ENCODE measurements at regions not wholly inside any gene's neighbourhood (a gene's known extent, or its start where the extent isn't known, plus 50 kb on each side); places are given as distances from the start of the nearest gene placed in this dataset.
"Not testable (repeated sequence)": the region's sequence is repeated elsewhere in the genome, so short reads cannot be mapped to it uniquely, and the experiment has no call there.

GRCh38 chr6:15106958-15107643, 138.8 kb upstream of the JARID2 start:
- peaks cover 10% of the 10 kb centered on the region for H3K27me3 Mint-ChIP-seq
- peaks cover 2% of the 10 kb centered on the region for H3K9me3 Mint-ChIP-seq (ENCODE audit: low read depth)
- H3K27ac Mint-ChIP-seq: no peak overlapping the region
- no peak for DNase-seq (ENCODE audit: low spot score, unreplicated experiment)
- H3K4me1 Mint-ChIP-seq (ENCODE audit: low read depth): peaks cover 9% of the 10 kb centered on the region
- TF ChIP-seq CTCF (IDR thresholded peaks at IDR 0.05; ENCODE audit: unreplicated experiment): no peak
- no peaks in the 10 kb centered on the region for H3K36me3 Mint-ChIP-seq (ENCODE audit: insufficient read depth)
- no peak overlapping the region for H3K4me3 Mint-ChIP-seq (ENCODE audit: low read depth)

DNA sequence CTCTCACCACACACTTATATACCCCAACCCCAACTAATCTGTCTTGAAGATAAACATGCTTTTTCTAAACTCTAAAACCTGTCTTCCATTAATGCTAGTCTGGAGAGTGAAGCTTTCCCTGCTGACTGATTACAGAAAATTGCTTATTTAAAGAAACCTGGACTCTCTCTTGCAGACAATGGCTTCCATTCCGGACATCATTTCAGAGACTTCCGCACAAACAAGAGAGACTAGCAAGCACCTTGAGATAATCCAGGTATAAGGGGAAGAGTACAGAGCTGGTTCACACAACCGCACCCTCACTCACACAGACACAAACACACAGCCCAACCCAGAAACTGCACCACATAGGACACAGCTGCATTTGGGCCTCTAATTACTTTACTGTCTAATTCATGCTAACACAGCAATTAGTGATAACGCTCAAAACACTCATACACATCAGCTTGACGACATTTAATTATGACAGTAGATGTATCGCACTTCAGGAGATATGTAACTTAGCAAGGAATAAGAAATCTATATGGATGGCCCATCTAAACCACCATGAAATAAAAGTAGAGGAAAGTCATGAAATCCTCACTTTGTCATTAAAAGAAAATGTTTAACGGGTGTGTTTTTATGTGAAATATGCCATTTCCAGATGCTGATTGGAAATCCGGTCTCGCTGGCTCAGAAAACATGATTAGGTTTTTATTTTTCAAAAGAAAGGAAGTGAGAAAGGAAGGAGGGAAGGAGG, 138.1 kb upstream of the JARID2 start:
- no peak for DNase-seq (ENCODE audit: low spot score, unreplicated experiment)
- no peak overlapping the region for H3K27ac Mint-ChIP-seq
- no peak for TF ChIP-seq CTCF (IDR thresholded peaks at IDR 0.05; ENCODE audit: unreplicated experiment)
- no peaks in the 10 kb centered on the region for H3K36me3 Mint-ChIP-seq (ENCODE audit: insufficient read depth)
- peaks cover 9% of the 10 kb centered on the region for H3K4me1 Mint-ChIP-seq (ENCODE audit: low read depth)
- H3K9me3 Mint-ChIP-seq (ENCODE audit: low read depth): peaks cover 2% of the 10 kb centered on the region
- no peak overlapping the region for H3K4me3 Mint-ChIP-seq (ENCODE audit: low read depth)
- peaks cover 10% of the 10 kb centered on the region for H3K27me3 Mint-ChIP-seq

DNA sequence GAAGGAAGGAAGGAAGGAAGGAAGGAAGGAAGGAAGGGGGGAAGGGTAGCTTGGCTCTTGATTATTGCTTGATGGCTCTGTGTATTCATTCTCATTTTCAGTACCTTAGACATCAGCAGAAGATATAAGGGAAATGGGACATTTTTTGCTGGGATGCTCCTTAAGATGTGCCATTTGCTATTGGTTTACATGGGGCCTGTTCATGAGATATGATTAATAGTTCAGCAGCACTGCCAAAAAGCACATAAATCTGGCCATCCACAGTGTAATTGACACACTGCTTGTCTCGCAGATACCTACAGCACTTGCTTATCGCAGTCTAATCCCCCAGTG, 137.5 kb upstream of the JARID2 start:
- Mint-ChIP-seq H3K27ac (no peak overlapping the region), H3K36me3 (ENCODE audit: insufficient read depth) (no peaks in the 10 kb centered on the region)

DNA sequence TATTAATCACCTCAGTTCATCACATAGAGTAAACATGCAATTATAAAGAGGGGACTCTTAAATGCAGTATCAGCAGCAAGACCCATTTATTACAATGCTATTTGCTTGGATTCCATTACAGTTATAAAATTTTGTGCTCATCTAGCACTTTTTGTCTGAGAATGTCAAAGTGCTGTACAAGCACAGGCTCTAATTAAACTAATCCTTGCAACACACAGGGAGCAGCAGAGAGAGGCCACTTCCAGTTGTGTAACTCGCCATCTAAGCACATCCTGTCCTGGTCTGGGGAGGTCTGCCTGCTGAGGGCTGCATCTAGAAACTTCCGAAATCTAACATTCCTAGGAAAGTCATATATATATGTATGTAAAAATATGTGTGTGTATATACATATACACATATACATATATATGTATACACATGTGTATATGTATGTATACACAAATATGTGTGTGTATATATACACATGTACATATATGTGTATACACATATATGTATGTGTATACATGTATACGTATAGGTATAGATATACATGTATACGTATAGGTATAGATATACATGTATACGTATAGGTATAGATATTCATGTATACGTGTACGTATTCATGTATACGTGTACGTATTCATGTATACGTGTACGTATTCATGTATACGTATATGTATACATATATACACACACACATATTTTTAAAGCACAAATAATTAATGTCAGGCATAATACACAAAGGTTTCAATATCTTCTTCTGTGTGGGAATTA, 136.4 kb upstream of the JARID2 start:
- H3K4me1 Mint-ChIP-seq (ENCODE audit: low read depth): peaks cover 9% of the 10 kb centered on the region
- DNase-seq (ENCODE audit: low spot score, unreplicated experiment): no peak
- H3K4me3 Mint-ChIP-seq (ENCODE audit: low read depth): no peak overlapping the region
- H3K27me3 Mint-ChIP-seq: peaks cover 6% of the 10 kb centered on the region
- no peaks in the 10 kb centered on the region for H3K36me3 Mint-ChIP-seq (ENCODE audit: insufficient read depth)
- H3K9me3 Mint-ChIP-seq (ENCODE audit: low read depth): peaks cover 2% of the 10 kb centered on the region
- no peak overlapping the region for H3K27ac Mint-ChIP-seq
- TF ChIP-seq CTCF (IDR thresholded peaks at IDR 0.05; ENCODE audit: unreplicated experiment): no peak

More for the DNA sequence above, 137.5 kb upstream of the JARID2 start:
- Mint-ChIP-seq H3K9me3 (ENCODE audit: low read depth) (peaks cover 2% of the 10 kb centered on the region), H3K4me3 (ENCODE audit: low read depth) (no peak overlapping the region), H3K4me1 (ENCODE audit: low read depth) (peaks cover 9% of the 10 kb centered on the region), H3K27me3 (peaks cover 10% of the 10 kb centered on the region)
- no peak for TF ChIP-seq CTCF (IDR thresholded peaks at IDR 0.05; ENCODE audit: unreplicated experiment)
- DNase-seq (ENCODE audit: low spot score, unreplicated experiment): no peak

GRCh38 chr6:15110726-15111354, 135.0 kb upstream of the JARID2 start:
- no peaks in the 10 kb centered on the region for H3K9me3 Mint-ChIP-seq (ENCODE audit: low read depth)
- H3K4me1 Mint-ChIP-seq (ENCODE audit: low read depth): peaks cover 9% of the 10 kb centered on the region
- TF ChIP-seq CTCF (IDR thresholded peaks at IDR 0.05; ENCODE audit: unreplicated experiment): no peak
- DNase-seq (ENCODE audit: low spot score, unreplicated experiment): no peak
- peaks cover 12% of the 10 kb centered on the region for H3K27me3 Mint-ChIP-seq
- no peaks in the 10 kb centered on the region for H3K36me3 Mint-ChIP-seq (ENCODE audit: insufficient read depth)
- no peak overlapping the region for H3K27ac Mint-ChIP-seq
- no peak overlapping the region for H3K4me3 Mint-ChIP-seq (ENCODE audit: low read depth)

DNA sequence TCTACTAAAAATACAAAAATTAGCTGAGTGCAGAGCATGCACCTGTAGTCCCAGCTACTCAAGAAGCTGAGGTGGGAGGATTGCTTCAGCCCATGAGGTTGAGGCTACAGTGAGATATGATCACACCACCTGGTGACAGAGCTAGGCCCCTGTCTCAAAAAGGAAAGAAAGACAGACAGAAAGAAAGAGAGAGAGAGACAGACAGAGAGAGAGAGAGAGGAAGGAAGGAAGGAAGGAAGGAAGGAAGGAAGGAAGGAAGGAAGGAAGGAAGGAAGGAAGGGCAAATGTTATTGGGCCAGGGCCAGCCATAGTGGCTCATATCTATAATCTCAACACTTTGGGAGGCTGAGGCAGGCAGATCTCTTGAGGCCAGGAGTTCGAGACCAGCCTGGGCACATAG, 134.3 kb upstream of the JARID2 start:
- H3K4me1 Mint-ChIP-seq (ENCODE audit: low read depth); H3K4me3 Mint-ChIP-seq (ENCODE audit: low read depth); DNase-seq (ENCODE audit: low spot score, unreplicated experiment); H3K36me3 Mint-ChIP-seq (ENCODE audit: insufficient read depth); H3K9me3 Mint-ChIP-seq (ENCODE audit: low read depth); H3K27ac Mint-ChIP-seq: not testable (repeated sequence)
- peaks cover 12% of the 10 kb centered on the region for H3K27me3 Mint-ChIP-seq

Data from progenitor cell of endocrine pancreas (in vitro differentiated cells).